GM18511 (cell line): ENCODE measurements at regions not wholly inside any gene's neighbourhood (a gene's known extent, or its start where the extent isn't known, plus 50 kb on each side); places are given as distances from the start of the nearest gene placed in this dataset.
"Not testable (repeated sequence)": the region's sequence is repeated elsewhere in the genome, so short reads cannot be mapped to it uniquely, and the experiment has no call there.

Experiments used
- ATAC-seq: cut with Tn5 transposase; IDR thresholded peaks from one replicate; pipeline ENCODE4 v1.9.1; 2021; ENCODE audit warnings: mild to moderate bottlenecking, moderate library complexity; ENCODE audit not compliant: unreplicated experiment

DNA sequence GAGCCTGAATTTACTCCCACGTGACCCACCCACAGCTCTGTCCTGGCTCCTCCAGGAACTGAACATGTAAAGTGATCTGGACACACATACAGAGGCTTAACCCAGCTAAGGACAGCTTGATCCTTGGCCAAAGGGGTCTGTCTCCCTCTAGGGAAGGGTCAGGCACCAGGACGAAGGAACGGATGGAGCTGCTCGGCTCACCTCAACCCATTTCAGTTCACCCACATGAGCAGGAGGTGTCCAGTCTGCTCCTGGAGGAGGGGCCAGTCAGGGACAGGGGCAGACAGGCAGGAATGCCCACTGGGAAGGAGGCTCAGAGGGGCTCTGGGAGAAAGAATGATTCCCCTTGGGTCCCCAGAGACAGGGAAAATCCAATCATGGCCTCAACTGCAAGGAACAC is 567.2 kb downstream of the PTPRU start:
- no peak for ATAC-seq

DNA sequence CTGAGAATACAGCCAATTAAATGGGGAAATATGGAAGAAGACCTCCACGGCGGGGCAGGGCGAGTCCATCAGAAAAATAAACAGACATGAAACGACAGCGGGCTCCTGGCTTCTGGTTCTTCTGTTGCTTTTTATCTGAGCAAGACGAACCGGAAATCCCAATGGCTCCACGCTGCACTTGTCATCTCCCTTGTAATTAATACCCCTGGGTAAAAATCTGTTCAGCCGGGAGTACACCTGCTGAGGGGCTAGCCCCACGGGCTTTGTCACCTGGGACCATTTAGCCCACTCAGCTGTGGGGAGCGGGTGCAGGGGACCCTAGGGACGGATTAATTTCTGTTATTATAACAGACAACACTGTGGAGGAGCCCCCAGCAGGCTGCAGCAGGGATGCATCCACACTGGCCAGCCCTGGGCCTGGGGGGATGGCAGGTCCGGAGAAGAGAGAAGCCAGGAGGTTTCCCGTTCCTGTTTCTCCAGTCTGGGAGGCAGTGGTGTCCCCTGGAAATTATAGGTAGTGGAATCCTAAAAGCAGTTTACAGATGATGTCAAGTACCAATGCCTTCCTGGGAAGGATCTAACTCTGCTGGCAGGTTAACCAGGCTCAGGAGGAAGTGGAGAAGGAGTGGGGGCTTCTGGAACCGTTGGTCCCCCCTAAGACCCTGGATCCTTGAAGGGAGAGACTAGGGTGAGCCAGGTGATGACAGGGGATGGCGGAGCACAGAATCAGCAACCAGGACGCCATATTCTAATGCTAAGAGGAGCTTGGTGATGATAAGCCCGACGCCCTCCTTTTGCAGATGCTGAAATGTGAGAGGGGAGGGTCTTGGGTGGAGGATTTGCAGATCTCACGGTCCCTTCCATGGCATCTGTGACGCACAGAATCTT is 566.1 kb downstream of the PTPRU start:
- ATAC-seq, result no peak

DNA sequence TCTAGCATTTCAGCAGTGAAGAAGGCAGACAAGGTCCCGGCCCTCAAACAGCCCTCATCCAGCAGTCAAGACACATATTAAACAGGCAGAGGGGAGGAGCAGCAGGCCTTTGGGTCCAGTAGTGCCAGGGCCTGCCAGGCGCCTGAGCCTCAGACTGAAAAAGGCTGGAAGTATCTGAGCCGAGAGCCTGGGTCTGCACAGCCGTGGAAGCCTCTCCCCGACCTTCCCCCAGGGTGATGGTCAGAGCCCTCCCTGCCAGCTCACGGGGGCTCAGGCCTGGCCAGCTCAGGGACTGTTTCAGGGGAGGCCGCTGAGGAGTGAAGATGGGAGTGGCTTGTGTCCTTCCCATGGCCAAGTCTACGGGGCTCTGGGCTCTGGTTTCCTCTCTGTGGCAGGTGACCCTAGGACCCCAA is 565.2 kb downstream of the PTPRU start:
- ATAC-seq, result no peak

DNA sequence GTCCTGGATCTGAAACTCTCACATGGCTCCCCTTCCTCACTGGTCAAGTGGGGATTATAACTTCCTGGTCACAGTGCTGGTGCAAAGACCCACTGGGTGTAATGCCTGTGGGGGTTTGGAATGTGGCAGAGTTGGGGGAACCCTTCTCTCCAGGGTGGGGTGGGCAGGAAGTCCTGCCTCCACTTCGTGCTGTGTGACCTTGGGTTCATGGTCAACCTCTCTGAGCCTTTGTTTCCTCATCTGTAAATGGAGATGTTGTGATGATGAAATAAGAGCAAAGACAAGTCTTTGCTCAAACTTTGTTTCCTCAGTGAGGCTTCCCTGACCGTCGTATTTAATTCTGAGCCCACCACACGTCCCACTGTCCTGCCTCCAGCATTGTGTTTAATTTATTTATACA is 564.7 kb downstream of the PTPRU start:
- no peak for ATAC-seq

DNA sequence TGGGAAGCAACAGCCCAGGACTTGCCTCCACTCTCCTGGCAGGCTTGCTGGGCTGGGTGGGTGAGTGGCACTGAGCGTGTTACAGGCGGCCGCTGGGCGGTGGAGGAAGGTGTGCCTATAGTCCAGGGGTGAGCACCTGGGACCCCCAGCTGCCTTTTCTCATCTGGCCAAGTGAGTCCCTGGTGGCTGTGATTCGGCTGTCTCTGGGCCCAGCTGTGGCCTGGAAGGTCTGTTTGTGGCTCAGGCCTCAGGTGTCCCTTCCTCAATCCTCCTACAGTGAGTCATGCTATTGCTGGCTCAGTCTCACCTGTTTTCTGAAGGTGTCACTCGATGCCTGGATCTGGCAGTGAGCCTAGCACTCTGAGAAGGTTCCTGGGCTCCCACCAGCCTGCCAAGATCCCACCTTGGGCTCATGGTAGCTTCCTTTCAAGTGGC is 564.2 kb downstream of the PTPRU start:
- ATAC-seq, result no peak

DNA sequence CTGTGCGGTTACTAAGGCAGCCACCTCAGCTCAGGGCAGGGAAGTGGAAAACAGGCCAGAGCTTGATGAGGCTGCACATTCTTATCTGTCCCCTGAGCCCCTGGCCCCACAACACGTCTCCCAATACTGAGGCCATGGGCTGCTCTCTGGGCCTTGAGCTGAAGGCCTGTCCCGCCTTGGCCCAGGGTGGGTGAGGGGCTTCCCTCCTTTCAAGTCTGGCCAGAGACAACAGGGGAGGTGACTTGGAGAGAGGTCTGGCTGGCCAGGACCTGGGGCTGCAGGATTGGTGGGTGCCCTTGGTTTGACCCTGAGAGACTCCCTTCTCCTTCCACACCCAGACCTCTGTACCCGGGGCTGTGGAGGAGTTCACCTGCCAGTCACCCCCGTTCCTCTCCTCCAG is 563.8 kb downstream of the PTPRU start:
- no peak for ATAC-seq

DNA sequence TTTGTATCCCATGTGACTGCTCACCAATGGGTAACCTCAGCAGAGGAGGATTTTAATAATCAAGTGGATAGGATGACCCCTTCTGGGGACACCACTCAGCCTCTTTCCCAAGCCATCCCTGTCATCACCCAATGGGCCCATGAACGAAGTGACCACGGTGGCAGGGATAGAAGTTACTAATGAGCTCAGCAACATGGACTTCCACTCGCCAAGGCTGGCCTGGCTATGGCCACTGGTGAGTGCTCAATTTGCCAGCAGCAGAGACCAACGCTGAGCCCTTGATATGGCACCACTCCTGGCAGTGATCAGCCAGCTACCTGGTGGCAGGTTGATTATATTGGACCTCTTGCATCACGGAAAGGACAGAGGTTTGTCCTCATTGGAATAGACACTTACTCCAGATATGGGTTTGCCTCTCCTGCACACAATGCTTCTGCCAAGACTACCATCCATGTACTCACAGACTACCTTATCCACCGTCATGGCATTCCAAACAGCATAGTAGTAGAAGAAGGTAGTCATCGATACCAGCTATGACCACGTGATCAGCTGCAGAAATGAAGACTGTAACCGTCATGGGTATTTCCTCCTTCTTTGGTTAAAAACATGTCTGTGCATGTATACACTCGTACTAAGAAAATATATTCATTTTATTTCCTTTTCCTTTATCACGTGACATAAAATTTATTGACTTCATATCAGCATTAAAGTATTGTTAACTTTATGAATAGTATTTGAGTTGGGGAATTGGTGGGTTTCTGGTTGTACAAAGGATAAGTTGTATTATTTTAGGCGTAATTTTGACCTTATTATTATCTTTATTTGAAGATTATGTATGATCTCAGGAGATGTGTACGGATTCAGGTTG is 562.6 kb downstream of the PTPRU start:
- ATAC-seq, result no peak

DNA sequence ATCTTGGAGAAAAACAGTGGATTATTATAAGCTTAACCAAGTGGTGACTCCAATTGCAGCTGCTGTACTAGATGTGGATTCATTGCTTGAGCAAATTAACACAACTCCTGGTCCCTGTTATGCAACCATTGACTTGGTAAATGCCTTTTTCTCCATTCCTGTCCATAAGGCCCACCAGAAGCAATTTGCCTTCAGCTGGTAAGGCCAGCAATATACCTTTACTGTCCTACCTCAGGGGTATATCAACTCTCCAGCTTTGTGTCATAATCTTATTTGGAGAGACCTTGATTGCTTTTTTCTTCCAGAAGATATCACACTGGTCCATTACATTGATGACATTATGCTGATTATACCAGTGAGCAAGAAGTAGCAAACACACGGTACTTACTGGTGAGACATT is 560.8 kb downstream of the PTPRU start:
- not testable (repeated sequence) for ATAC-seq

DNA sequence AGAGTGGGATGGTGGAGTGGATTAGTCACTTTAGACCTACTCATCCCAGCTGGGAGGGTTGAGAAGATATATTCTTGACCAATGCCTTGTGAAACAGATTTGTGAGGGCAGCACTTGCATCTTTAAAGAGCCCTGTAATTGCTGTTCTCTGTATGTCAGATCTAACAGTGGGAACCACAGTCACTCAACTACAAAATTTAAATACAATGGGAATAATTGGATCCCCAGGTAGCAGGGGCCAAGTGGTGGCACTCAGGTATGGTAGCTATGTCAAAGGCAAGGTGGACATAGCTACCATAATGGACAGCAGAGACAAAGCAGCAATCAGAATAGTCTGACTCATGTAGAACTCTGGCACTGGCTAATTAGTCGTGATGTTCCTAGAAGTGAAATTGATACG is 559.6 kb downstream of the PTPRU start:
- not testable (repeated sequence) for ATAC-seq

DNA sequence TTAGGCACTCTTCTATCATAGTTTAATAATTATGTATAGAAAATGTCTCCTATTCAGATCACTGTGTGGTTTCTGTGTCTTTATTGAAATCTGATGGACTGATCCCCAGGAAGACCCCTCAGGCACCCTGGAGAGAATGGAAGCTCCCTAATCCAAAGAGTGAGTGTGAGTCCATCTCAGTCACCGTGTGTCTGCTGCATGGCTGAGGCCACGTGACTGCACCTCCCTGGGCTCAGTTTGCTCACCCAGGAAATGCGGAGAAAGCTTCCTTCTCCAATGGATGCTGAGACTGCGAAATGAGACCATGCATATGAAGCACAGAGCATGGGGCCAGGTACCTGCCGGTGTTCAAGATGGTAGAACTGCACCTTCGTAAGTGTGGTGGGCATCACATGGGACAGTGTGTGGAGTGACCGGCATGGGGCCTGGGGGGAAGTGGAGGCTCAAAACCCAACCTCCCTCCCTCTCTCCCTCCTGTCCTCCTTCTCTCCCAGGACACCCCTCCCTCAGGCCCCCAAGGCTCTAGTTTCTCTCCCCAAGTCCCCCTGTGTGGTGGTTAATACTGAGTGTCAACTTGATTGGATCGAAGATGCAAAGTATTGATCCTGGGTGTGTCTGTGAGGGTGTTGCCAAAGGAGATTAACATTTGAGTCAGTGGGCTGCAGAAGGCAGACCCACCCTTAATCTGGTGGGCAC is 557.5 kb downstream of the PTPRU start:
- no peak for ATAC-seq

DNA sequence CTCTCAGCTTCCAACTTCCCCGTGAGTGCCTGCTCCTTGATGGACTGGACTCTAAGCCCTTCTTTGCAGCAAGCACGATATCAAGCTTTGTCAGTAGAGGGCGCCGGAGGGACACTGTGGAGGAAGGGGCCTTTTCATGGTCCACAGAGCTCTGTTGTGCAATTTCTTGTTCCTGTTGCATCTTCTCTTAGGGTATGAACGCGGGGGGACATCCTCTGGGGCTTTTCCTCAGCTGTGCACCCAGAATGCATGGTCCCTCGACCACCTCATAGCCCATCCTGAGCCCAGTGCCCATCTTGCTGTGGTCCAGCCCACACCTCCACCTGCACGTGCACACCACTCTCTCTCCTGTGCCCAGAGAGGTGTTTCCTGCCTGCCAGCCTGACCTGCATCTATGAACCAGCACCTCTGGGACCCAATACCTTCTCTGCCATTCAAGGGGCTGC is 556.8 kb downstream of the PTPRU start:
- ATAC-seq, result no peak

DNA sequence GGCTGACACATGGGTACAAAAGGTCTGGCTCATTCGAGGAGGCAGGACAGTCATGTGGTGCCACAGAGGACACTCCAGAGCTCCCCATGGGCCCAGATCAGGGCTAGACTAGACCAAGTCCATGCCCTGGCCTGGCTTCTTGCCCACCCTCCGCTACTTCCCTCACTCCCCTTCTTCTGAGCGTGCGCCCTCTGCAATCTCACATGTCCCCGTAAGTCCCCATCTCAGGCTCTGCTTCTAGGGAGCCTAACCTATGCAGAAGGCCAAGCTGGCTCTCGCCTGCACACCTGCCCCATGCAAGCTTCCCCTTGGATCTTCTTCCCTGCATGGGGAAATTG is 553.6 kb downstream of the PTPRU start:
- no peak for ATAC-seq

DNA sequence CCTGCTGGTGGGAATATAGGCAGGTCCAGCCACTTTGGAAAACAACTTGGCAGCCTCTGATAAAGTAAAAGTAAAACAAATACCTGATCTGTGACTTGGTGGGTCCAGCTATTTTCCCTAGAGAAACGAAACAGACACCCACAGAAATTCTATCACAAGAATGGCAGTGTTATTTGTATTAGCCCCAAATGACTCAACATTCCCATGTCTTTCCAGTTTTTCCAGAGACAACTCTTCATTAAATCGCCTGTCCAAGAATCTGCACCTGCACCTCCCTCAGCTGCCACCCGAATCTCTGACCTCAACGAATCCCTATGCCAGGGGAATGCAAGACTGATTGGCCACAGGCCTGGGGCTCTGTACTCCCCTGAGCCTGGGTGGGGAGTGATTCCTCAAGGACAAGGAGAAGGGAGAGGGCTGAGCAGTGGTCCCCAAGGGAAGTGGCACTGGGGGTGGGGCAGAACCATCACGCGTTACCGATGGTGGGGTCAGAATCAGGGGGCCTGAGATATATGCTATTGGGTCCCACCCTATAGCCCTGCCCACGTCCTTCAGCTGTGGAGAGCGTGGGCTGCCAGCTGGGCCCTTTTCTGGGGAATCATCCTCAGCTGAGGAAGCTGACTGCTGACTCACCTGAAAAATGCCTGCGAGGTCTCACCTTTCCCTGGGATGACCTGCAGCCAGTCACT is 553.0 kb downstream of the PTPRU start:
- no peak for ATAC-seq

DNA sequence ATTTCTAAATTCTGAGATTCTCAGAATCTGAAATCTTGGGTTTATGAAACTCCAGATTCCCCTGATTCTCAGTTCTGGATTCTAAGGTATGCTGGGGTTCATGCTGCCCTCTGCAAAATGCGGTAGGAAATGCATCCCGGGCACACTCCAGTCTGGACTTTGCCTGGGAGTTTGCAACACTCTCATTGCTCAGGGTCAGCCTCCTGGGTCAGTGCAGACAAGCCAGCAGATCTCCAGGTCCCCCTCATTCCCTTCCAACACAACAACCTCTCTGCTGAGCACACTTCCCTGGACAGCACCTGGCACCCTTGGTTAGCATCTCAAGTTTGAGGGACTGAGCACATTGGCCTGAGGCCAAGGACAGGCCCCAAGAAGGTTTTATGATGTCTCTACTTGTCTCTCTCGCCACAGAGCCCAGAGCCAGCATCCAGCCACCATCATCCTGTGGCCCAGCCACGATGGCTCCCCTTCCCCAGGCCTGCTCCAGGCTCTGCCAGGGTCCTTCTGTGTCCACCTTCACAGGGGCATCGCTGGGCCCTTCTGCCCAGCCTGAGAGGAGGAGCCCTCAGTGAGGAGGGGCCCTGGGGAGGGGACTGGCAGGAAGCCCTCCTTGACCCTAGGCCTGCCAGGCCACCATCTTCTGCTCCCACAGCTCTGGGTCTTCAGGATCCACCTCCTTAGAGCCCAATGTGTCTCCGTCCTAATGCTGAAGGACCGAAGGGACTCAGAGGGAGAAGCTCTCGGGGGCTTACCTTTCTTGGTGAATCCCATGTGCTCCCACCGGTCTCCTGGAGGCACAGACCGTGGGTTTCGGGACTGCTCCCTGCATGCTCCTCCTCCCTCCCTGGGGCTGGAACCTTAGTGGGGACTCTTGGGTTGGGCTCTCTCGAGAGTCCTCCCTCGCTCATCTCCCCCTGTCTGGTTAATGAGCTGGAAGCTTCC is 550.7 kb downstream of the PTPRU start:
- no peak for ATAC-seq

DNA sequence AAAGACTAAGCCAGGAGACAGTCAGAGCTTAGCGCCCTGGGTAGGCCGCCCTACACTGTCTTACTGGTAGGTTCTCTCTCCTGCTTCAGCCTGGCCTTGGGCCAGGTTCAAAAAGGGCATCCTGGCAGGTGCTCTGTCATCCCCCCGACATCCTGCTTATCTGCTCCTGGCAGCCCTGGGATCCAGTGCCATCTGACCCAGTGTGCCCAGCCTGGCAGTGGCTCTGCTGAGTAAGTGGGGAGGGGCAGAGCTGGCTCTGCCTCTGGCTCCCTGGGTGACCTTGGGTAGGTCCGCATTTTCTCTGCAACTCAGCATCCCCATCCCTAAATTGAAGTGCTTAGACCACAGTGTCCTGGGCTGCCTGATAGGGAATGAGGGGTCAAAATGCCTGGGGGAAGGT is 549.9 kb downstream of the PTPRU start:
- no peak for ATAC-seq

DNA sequence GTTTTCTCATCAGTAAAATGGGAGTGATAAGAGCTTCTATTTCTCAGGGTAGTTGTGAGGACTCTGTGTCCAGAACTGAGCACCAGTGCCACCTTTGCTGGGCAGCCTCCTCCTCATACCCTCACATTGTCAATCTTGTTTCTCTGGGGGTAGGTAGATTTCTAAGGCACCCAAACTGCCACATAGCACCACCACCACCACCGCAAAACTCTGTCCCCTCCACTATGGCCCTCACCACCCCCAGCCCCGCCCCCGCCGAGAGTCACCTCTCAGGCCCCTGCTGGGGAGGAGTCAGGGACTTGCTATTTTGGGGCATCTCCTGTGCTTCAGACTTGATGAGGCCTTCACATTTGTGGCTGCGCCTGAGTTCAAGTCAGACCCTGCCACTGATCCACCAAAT is 549.2 kb downstream of the PTPRU start:
- no peak for ATAC-seq

DNA sequence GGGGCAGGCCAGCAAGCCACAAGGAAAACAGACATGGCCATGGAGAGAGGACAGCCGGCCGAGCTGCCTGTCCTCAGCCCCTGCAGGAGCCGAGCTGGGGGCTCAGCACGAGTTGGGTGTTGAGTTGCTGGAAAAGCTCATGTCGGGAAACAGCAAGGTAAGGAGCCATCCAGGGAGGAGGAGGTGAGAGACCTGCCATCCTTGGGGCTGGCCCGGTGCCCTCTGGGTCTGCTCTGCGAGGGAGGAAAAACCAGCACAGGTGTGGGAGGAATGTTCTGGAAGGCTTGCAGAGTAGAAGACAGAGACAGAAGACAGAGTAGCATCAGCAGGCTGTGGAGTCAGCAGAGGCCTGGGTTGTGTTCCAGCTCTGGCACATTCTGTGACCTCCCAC is 548.8 kb downstream of the PTPRU start:
- no peak for ATAC-seq

DNA sequence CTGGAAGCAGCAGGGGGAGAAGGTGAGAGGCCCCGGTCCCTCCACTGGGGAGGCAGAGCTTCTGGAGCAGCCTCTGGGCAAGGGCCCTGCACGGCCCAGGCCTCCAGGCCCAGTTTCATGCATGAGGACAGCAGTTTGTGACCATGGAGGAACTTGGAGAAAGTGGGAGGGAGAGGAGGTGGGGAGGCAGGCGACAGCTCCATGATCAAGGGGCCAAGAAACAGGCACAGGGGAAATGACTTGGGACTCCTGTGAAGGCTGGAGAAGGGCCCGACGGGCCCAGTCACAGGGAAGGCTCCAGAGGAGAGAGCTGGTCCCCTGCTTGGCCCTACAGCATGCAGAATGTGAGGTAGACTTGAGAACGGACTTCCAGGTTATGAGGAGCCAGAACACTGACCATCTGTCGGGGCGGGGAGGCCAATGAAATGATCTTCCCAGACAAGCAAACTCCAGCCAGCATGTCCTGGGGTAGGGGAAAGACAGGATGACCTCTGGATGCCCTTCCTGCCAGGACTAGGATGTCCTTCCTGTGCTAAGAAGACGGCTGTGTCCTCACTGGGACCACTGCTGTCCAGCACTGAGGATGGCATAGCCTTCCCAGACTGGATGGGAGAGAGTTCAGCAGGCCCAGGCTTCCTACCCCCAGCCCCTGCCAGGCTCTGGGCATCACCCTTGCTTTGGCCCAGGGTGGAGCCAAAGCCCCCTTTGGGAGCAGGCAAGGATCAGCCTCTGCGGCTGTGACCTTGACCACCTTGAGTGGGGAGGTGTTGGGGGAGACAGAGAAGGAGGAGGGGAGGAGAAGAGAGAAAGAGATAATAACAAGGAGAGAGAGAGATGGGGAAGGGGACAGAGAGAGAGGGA is 548.2 kb downstream of the PTPRU start:
- no peak for ATAC-seq
